HUDEP-2 (cell line): ENCODE measurements at regions not wholly inside any gene's neighbourhood (a gene's known extent, or its start where the extent isn't known, plus 50 kb on each side); places are given as distances from the start of the nearest gene placed in this dataset.
A peak's percentile ranks its signal among the peaks of the same experiment; 100 is the strongest.
"Not testable (repeated sequence)": the region's sequence is repeated elsewhere in the genome, so short reads cannot be mapped to it uniquely, and the experiment has no call there.

ENCODE experiments used
- DNase-seq, 76 experiments: peaks; one replicate each; lab custom pipeline; 2025; ENCODE audit not compliant: unreplicated experiment in 76 of 76; lab: John Stamatoyannopoulos, UW

DNA sequence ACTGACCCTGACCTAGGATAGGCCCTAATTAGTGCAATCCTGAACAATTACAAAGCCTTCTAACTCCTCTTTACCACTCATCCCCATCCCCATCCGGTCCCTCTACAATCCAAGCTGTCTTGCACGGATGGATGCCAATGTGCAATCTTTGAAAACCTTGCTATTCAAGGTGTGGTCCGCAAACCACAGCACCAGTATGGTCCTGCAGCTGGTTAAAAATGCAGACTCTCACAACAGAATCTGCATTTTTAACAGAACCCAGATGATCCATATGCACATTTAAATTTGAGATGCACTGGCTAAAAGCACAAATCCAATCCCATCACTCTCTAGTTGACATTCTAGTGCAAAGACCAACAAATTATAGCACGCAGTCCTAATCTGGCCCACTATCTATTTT, 230.6 kb upstream of the KRR1 start:
- DNase-seq: no peak

DNA sequence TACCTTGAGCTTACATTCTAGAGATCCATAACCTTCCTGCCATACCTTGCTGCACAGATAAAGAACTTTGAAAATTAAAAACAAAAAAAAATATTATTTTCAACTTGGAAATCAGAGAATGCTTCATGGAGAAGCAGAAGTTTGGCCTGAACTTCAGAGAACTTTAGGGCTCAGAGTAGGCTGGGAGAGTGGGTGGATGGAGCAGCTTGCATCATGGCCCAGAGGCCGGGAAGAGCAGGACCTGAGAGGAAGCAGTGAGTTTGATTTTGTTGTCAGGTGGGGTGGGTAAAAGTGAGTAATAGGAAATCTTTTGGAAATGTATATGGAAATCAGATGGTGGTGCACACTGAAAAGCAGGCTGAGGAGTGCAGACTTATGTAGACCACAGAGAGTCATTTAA, 228.5 kb upstream of the KRR1 start:
- DNase-seq: no peak

DNA sequence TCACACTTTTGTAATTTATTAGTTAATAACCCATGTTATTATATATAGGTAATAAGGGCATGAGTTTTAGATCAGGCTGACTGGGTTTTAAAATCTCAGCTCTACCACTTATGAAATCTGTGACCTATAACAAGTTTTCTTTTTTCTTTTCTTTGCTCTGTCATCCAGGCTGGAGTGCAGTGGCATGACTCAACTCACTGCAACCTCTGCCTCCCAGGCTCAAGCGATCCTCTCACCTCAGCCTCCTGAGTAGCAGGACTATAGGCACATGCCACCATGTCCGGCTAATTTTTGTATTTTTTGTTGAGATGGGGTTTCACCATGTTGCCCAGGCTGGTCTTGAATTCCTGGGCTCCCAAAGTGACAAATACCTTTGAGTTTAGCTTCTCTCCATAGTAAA, 227.7 kb upstream of the KRR1 start:
- not testable (repeated sequence) for DNase-seq

DNA sequence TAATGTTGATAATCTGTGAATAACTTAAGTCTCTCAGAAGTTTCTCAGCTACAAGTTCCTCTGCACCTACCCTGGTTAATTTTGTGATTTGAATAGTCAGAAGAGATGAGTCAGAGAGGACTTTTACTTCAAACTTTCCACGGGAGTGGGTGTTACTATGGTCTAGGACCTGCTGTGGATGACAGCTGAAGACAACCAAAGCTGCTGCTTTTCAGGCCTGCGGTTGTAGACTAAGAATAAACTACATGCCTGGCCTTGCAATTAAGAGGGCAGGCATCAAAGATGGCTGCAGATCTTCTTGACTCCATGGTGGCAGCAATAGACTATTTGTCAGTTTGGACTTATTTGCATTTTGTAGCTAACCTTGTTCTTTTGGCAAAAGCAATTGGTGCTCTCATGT, 227.1 kb upstream of the KRR1 start:
- DNase-seq: no peak

DNA sequence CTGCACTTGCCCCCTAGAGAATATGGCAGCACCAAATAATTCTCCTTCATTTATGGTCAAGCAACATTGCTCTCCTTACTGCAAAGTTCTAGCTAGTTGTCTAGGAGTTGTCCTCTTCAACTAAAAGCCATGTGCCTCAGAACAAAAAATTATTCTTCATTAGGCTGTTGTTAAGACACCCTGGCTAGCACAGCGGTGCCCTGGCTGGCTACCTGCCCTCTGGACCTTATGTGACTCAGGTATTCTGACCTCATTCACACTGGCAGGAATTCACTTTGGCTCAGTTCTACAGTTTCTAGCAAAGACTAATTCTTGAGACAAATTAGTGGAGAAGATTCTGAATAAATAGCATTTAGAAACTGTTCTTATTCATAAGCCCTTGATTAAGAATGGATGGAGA, 224.4 kb upstream of the KRR1 start:
- DNase-seq: no peak

DNA sequence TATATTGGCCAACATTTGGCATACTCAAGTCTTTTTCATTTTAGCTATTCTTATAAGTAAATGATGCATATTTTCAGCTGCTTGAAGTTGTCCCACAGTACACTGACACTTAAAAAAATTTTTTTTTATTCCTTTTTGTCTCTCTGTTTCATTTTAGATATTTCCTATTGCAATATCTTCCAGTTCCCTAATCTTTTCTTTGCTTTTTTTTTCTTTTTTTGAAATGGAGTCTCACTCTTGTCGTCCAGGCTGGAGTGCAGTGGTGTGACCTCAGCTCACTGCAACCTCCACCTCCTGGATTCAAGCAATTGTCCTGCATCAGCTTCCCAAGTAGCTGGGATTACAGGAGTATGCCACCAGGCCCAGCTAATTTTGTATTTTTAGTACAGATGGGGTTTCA, 217.4 kb upstream of the KRR1 start:
- no peak for DNase-seq

DNA sequence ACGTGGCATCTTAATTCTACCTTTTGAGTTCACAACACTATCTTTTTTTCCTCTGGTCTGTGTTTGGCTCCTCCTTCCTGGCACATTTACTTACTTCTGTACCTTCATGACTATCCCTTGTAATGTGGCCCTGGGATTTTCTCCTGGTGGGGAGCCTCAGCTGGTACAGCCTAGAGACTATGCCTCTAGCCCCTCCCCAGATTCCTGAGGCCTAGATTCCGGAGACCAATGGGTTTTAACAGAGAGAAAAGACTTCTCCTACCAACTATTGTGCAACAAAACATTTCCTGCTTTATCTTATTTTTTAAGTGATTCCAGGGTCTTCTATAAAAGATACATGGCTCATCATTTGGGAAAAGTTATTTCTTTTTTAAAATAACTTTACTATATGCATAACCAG, 216.2 kb upstream of the KRR1 start:
- no peak for DNase-seq

DNA sequence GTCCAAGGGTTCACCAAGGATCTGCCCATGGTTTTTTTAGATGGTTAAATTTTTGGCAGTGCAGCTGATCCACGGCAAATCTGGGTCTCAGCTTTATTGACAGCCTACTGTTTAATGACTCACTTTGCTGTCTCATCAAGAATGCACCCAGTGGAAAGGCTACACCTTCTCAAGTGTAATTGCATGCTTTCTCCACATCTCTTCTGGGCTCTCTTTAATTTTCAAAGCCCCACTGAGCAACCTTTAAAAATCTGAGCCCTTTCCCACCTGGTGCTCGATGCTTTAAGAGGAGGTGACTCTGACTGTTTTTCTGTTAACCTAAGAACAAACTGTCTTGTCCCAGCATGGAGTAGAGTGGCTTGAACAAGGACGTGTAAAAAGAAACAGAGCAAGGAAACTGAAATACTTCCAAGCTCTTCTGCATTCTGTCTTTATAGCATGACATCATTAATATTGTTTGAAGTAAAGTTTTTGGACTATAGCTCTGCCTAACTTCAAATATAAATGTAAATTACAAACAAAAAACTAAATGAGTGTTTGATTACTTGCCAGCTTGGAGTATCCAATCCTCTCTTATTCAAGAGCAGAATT, 214.2 kb upstream of the KRR1 start:
- DNase-seq: no peak

DNA sequence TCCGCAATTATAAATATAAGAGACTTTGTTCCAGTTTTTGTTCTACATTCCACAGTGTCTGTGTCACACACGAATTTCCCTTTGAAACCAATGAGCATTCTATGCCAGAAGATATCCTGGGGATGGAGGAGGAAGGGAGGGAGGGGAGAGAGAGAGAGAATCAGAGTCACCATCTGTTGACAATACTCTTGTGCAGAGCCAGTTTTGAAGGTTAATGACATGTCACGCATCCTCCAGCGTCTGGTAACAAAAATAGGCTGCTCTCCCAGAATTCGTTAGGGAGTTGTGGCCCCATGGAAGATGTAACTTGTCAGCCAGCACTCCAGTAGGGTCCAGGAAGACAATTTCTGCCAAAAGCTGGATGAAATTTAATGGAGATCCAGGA, 213.5 kb upstream of the KRR1 start:
- no peak for DNase-seq

DNA sequence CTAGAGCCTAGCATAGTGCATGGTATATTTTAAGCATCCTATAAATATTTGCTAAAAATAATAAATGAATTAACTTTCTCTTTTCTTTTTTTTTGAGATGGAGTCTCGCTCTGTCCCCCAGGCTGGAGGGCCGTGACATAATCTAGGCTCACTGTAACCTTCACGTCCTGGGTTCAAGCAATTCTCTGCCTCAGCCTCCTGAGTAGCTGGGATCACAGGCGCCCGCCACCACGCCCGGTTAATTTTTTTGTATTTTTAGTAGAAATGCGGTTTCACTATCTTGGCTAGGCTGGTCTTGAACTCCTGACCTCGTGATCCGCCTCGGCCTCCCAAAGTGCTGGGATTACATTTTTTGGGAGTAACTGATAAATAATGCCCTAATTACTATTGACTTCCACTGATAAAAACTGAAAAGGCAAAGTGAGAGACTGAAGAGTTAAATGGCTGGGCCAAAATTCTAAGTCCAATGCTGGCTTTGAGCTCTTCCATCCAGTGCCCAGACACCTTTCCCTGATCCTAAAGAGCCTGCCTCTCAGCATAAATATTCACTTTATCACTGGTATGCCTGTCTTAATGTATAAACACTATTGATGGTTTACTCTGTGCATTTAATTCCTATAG, 213.0 kb upstream of the KRR1 start:
- DNase-seq: no peak

DNA sequence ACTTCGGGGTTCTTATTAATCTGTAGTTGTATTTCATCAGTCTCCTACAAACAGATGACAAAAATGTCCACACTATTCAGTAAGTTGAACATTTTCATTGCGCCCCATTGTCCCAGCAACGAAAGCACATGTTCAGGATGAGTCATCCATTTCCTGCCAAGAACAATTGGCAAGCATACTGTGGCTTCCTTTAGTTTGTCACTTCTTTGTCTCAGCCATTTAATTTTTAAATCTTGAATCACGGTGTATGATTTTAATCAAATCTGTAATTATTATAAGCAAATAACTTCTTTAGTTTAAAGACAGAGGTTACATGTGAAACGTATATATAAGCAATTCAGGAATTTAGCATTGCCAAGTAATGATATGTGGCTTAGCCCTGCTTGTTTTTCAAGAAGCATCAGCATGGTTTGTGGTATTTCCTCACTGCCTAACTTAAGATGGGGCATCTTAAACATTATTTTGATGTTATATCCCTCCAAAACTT, 211.3 kb upstream of the KRR1 start:
- peak in 20 of 76 experiments; percentile 0 to 28 (median 10) for DNase-seq

DNA sequence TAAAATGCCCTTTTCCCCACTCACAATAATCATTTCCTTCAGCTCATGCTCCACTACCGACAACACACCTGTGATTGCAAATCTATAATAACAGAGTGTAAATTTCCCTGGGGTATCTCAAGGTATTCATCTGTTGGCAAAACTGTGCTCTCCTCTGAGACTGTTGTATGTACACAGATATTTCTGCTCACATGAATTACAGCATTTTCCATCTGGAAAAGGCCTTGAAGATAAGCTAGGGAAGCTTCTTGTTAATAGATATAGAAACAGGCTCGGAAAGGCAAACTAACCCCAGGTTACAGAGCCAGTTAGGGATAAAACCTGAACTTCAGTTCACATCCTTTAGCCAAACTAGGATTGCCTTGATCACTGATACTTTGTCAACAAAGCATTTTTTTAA, 210.4 kb upstream of the KRR1 start:
- no peak for DNase-seq

DNA sequence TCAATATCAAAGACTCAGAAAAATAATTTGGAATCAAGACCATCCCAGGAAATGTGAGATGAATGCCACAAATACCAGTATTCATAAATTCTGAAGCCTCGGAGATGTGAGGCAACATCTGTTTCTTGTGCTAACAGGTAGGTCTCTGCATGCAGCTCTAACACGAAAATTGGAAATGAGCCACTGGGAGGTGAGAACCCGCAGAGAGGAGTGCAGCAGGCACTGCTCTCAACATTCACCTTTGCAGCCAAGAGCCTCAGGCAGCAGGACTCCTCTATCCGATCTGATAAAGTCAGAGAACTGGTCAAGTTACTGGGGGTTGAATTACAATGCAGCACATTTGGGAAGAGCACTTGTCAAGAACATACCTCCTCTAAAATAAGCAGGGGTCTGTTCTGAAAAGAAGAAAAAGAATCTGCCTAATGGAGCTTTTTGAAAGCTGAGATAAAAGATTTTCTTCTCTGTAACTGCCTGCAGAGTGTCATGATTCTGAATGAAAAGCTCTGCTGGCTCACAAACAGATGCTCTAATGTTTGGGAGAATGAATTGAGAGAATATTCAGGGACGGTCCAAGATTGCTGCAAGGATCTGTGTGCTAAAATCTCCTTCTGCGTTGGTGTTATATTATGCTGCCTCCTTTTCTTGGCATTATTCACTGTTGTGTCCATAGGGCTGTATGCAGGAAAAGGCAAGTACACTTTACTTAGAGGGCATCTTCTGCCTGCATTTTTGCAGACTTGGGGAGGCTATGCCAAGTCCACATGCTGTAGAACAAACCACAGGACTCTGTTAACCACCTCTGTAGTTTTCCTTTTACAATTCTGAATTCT, 209.6 kb upstream of the KRR1 start:
- DNase-seq: no peak

DNA sequence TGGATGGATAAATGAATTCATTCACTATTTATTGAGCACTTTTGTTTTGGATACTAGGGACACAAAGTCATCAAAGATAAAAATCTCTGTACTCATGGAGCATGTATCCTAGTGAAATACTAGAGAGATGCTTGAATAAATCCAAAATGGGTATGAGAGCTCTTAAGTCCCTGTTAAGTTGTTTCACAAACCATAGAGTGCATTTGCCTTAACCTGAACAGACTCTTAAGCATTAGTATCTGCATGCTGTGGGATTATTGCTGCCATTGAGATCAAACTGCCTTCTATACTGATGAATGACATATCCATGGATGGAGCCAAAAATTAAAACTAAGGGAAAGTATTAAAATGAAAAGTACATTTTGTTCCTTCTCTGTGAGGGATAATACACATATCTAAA, 206.5 kb upstream of the KRR1 start:
- DNase-seq: no peak

DNA sequence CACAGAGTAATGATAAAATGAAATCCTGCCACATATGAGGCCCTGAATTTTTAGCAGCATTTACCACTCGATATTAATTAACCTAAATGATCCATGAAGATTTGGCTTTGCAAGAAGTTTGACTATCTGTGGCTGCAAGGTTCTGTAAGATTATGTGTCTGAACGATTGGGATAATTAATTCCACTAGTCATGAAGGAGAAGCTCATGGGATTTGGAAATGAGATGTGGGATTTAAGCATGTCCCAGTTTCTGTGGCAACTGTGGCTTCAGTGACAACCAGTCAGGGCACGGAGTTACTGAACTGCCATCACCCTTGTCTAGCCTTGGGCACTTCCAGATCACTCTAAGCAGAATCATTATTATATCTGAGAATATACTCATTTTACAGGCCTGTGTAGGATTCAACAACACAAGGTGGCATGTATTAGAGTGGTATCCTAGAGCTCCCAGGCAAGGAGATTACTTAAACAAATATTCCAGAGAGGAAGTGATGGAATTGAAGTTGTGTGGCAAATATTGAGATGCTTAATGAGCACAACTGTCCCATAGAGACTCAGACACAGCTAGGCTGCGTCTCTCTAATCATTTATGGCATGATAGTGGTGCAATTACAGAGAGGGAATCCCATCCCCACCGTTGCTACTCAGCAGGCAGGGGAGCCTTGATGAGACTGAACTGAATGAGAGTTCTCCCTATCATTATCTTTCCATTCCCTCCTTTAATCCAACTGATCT, 205.0 kb upstream of the KRR1 start:
- DNase-seq: no peak

DNA sequence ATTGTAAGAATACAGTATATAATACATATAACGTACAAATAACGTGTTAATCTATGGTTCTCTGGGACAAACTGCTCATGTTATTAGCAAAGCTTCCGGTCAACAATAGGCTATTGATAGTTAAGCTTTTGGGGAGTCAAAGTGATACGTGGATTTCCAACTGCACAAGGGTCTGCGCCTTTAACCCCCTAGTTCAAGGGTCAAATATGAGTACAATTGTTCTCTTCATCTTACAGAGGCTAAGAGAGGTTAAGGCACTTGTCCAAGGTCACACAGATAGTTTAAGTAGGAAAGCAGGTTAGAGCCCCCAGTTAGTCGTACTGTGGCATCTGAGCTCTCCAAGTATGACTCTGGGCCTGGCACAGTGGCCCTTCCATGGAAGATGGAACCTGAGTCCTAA, 204.3 kb upstream of the KRR1 start:
- DNase-seq: no peak

DNA sequence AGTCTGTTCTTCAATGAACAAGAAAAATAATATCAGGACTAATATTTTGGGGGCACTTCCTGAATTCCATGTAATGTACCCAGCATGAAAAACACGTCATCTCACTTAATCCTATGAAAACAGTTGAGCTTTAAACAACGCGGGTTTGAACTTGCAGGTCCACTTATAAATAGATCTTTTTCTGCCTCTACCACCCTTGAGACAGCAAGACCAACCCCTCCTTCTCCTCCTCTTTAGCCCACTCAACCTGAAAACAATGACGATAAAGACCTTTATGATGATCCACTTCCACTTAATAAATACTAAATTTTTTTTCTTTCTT, 203.9 kb upstream of the KRR1 start:
- no peak for DNase-seq

DNA sequence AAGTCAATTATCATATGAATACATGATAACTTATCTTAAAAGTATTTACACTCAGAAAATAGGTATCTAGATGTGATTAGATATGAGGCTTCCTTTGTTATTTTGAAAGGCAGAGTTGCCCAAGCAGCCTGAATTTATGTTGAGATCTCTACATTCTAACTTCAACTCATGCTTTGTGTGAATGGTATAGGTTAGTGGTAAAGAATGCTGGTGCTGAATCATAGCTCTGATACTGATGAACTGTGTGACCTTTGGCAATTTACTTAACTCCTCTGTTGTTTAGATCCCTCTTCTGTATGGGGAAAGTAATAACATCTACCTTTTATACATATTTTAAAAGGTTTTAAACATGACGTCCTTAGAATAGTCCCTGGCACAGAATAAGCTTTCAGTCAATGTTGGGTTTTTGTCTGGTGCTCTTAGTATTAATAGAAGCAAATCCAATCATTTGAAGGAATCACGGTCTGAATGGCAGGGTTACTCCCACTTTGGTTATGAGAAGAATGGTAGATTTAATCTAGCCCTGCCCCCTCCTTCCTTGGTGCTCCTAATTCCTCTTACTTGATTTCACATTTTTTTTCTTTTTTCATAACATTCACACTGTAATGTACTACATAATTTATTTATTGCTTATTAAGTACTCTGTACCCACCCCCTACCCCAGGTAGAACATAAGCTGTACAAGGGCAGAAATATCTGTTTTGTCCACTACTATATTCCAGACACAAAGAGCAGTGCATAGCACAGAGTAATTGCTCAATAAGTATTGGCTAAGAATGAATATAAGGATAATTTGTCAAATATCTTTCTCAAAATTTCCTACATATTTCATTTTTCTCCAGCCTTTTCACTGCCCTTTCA, 203.3 kb upstream of the KRR1 start:
- no peak for DNase-seq

DNA sequence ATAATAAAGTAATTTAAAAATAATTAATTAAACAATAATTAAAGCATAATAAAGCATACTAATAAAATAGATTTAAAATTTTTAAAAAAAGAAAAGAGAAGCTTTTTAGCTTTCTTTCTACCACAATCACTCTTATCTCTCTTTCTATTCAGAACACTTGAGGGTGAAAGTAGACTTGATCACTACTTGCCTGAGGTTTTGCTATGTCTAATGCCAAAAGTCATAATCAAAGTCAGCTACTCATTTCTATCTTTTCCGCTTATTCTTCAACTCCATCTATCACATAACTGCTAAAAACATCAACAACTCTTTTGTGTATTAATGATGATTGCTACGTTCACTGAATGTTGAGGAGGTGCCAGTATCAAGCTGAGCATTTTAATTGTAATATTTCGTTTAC, 202.0 kb upstream of the KRR1 start:
- no peak for DNase-seq

DNA sequence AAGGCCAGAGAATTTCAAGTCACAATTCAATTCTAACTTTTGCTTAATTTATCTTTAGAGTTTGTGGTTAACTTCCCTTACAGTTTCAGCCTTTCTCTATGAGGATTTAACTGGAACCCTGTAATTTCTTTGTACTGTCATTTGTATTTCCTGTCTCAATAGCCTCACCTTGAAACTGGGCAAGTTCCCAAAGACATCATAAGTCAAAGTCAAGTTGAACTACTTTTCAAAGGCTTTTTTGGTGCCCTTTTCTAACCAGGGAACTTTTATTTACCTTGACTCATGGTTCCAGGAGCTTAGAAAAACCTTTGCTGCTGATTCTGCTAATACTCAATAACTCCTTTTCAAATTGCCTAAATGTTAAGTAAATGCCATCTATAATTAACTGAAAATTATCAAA, 200.8 kb upstream of the KRR1 start:
- DNase-seq: no peak

DNA sequence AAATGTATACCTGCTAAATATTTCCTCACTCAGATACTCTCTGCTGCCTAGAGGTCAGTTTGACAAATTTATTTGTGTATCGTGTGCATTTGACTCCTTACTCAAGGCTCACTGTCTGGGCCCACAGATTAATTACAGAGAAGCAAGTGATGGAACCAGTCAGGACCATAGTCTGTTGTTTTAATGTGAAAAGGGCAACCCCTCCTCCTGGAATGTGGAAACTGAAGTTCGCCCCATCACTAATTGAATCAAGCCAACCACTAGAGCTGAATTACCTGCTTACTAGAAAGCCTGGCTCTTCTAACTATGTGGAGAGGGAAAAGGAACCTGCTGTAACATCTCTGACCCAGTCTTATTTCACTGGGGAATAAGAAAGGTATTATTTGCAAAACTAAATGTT, 199.9 kb upstream of the KRR1 start:
- no peak for DNase-seq
